ENCODE measurements at regions not wholly inside any gene's neighbourhood (a gene's known extent, or its start where the extent isn't known, plus 50 kb on each side); places are given as distances from the start of the nearest gene placed in this dataset.

GRCh38 chr16:85364323-85365040, 248.6 kb upstream of the GSE1 start:
- TF ChIP-seq POLR2A (IDR thresholded peaks at IDR 0.05) = no peak
- TF ChIP-seq CTCF (IDR thresholded peaks at IDR 0.05) = no peak
